Tibial nerve (tissue), 3 donors: ENCODE measurements at regions not wholly inside any gene's neighbourhood (a gene's known extent, or its start where the extent isn't known, plus 50 kb on each side); places are given as distances from the start of the nearest gene placed in this dataset.

Source experiments
- POLR2A ChIP-seq, 2 donors: fragments of 450-650 bp; IDR thresholded peaks; one replicate each; pipeline ENCODE4 v1.6.1; 2017; ENCODE audit warnings: antibody characterized with exemption in 2 of 2, mild to moderate bottlenecking in 2 of 2, moderate library complexity in 2 of 2
- TF ChIP-seq, protein P1 (sequence below), 5 experiments: fragments of 200-600 bp in 3 of 5; fragments of 450-650 bp in 2 of 5; sonication (generic) in 3 of 5; IDR thresholded peaks; one replicate each; pipeline ENCODE4 v1.5.1; 2016 to 2019; ENCODE audit warnings: antibody characterized with exemption in 5 of 5, mild to moderate bottlenecking in 3 of 5, moderate library complexity in 2 of 5

DNA sequence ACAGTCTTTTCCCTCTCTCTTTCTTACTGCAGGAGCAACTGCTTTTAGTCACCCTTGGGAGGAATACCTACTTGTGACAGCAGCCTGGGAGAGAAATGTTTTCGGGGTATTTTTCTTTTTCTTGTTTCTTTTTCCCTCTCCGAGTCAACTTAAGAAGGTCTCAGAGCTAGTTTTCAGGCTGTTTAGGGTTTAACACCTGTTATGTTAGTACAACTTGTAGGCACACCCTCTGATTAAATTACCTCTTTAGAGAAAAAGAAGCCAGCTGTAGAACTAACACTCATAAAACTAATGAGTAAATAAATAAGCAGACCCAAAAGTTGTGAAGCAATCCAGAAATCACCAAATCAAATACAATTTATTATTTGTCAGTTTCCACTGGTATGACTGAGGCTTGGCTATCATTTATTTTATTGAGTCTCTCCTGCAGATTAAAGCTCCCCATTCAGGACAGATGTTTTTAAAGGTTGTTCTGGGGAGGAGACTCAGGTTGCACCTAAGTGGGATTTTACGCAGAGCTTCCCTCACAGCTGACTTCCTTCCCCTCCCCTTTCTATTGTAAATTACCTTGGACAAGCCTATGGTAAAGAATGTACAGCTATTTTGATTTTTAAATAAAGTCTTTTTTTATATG is 112.5 kb downstream of the FOXB1 start:
- TF ChIP-seq, protein P1, sequence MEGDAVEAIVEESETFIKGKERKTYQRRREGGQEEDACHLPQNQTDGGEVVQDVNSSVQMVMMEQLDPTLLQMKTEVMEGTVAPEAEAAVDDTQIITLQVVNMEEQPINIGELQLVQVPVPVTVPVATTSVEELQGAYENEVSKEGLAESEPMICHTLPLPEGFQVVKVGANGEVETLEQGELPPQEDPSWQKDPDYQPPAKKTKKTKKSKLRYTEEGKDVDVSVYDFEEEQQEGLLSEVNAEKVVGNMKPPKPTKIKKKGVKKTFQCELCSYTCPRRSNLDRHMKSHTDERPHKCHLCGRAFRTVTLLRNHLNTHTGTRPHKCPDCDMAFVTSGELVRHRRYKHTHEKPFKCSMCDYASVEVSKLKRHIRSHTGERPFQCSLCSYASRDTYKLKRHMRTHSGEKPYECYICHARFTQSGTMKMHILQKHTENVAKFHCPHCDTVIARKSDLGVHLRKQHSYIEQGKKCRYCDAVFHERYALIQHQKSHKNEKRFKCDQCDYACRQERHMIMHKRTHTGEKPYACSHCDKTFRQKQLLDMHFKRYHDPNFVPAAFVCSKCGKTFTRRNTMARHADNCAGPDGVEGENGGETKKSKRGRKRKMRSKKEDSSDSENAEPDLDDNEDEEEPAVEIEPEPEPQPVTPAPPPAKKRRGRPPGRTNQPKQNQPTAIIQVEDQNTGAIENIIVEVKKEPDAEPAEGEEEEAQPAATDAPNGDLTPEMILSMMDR (IDR thresholded peaks at IDR 0.05): no peak
- TF ChIP-seq POLR2A (IDR thresholded peaks at IDR 0.05): no peak
